PC-9 (cell line): ENCODE measurements at regions not wholly inside any gene's neighbourhood (a gene's known extent, or its start where the extent isn't known, plus 50 kb on each side); places are given as distances from the start of the nearest gene placed in this dataset.

ENCODE experiments used
- CTCF ChIP-seq: fragments of 200-600 bp; sonication (generic); conservative IDR thresholded peaks from 2 replicates; pipeline ENCODE4 v1.6.1; 2017; ENCODE audit warnings: mixed run types, antibody characterized with exemption, mild to moderate bottlenecking, moderate library complexity
- EZH2 ChIP-seq: fragments of 200-600 bp; sonication (generic); IDR thresholded peaks from 2 replicates; pipeline ENCODE4 v1.8.0; 2017; ENCODE audit warnings: antibody characterized with exemption, low read depth

DNA sequence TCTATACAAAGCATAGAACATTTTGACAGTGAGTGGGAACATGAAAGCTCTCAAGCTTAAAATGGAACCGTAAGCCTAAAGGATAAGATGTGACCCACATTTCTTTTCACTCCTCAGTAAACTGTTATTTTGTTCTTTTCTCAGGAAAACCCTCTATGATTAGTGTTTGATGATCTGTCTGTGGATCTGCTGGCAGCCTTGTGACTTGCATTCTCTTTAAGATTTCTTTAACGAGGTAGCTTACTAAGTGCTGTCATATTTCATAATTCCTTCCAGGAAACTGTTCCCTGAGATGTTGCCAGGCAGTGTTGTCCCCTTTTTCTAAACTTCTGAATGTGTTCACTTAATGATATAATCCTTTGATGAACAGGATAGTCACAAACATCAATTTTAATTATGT, 167.6 kb downstream of the PYDC2 start:
- TF ChIP-seq CTCF = no peak
- no peak for TF ChIP-seq EZH2
